ENCODE measurements at regions not wholly inside any gene's neighbourhood (a gene's known extent, or its start where the extent isn't known, plus 50 kb on each side); places are given as distances from the start of the nearest gene placed in this dataset.

DNA sequence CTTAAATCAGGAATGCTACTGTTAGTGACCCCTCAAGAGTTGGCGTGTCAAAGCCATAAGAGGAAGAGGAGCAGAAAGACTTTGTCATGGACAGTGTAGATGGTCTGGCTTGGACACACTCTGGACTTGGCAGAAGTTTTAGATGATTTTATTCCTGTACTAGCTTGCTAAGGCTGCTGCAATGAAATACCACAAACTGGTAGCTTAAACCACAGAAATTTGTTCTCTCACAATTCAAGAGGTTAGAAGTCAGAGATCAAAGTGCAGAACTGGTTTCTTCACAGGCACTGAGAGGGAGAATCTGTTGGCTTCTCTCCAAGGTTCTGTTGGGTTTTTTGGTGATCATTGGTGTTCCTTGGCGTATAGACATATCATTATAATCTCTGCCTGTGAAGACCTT, 869.8 kb upstream of the B3GALT2 start:
- no peak overlapping the region for H3K27ac Mint-ChIP-seq (ENCODE audit: low read depth, unreplicated experiment)
- no peak for DNase-seq (ENCODE audit: unreplicated experiment)
- POLR2A ChIA-PET: no interaction called here
- no peaks in the 10 kb centered on the region for H3K4me1 Mint-ChIP-seq (ENCODE audit: insufficient read depth, unreplicated experiment)
- CTCF ChIA-PET: interaction anchor here (0.5 kb wide), 1 partner anchor 21 kb away, joined by 3 read pairs; no protein-coding TSS in a partner anchor
- no TSS peak for BruUV-seq (replicated peaks)
- no peaks in the 10 kb centered on the region for H3K36me3 Mint-ChIP-seq (ENCODE audit: insufficient read depth, unreplicated experiment)
- H3K4me3 Mint-ChIP-seq (ENCODE audit: unreplicated experiment): no peak overlapping the region
- intact Hi-C loops (cut with micrococcal nuclease): no loop called here
- H3K27me3 Mint-ChIP-seq (ENCODE audit: insufficient read depth, unreplicated experiment): no peaks in the 10 kb centered on the region
- peaks cover 7% of the 10 kb centered on the region for H3K9me3 Mint-ChIP-seq (ENCODE audit: unreplicated experiment)
- TF ChIP-seq, protein P1, sequence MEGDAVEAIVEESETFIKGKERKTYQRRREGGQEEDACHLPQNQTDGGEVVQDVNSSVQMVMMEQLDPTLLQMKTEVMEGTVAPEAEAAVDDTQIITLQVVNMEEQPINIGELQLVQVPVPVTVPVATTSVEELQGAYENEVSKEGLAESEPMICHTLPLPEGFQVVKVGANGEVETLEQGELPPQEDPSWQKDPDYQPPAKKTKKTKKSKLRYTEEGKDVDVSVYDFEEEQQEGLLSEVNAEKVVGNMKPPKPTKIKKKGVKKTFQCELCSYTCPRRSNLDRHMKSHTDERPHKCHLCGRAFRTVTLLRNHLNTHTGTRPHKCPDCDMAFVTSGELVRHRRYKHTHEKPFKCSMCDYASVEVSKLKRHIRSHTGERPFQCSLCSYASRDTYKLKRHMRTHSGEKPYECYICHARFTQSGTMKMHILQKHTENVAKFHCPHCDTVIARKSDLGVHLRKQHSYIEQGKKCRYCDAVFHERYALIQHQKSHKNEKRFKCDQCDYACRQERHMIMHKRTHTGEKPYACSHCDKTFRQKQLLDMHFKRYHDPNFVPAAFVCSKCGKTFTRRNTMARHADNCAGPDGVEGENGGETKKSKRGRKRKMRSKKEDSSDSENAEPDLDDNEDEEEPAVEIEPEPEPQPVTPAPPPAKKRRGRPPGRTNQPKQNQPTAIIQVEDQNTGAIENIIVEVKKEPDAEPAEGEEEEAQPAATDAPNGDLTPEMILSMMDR (IDR thresholded peaks at IDR 0.05; ENCODE audit: unreplicated experiment): no peak

DNA sequence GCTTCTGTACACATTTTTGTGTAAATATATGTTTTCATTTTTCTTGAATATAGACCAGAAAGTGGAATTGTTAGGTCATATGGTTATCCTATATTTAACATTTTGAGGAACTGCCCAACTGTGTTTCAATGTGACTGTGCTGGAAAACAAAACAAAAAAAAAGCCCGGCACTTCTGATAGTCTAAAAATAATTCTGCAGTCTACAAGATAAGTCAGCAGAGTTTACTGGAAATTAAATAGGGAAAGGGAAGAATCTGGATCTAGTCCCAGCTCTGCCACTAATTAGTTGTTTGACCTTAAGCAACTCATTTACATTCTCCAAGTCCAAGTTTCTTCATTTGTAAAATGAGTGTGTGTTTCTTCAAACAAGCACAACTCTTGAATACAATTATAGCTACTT, 869.1 kb upstream of the B3GALT2 start:
- TF ChIP-seq, protein P1 (IDR thresholded peaks at IDR 0.05; ENCODE audit: unreplicated experiment): no peak
- POLR2A ChIA-PET: no interaction called here
- CTCF ChIA-PET: interaction anchor here (0.7 kb wide), 1 partner anchor 154 kb away, joined by 4 read pairs; no protein-coding TSS in a partner anchor
- intact Hi-C loops (cut with micrococcal nuclease): no loop called here
- no TSS peak for BruUV-seq (replicated peaks)
- Mint-ChIP-seq H3K27me3 (ENCODE audit: insufficient read depth, unreplicated experiment) (no peaks in the 10 kb centered on the region), H3K36me3 (ENCODE audit: insufficient read depth, unreplicated experiment) (no peaks in the 10 kb centered on the region), H3K9me3 (ENCODE audit: unreplicated experiment) (peaks cover 7% of the 10 kb centered on the region), H3K27ac (ENCODE audit: low read depth, unreplicated experiment) (no peak overlapping the region), H3K4me1 (ENCODE audit: insufficient read depth, unreplicated experiment) (no peaks in the 10 kb centered on the region), H3K4me3 (ENCODE audit: unreplicated experiment) (no peak overlapping the region)
- no peak for DNase-seq (ENCODE audit: unreplicated experiment)

GRCh38 chr1:194052514-194053338, 866.3 kb upstream of the B3GALT2 start:
- Mint-ChIP-seq H3K27me3 (ENCODE audit: insufficient read depth, unreplicated experiment) (no peaks in the 10 kb centered on the region), H3K4me1 (ENCODE audit: insufficient read depth, unreplicated experiment) (no peaks in the 10 kb centered on the region), H3K4me3 (ENCODE audit: unreplicated experiment) (no peak overlapping the region), H3K27ac (ENCODE audit: low read depth, unreplicated experiment) (no peak overlapping the region), H3K36me3 (ENCODE audit: insufficient read depth, unreplicated experiment) (no peaks in the 10 kb centered on the region), H3K9me3 (ENCODE audit: unreplicated experiment) (no peaks in the 10 kb centered on the region)
- ChIA-PET CTCF (no interaction called here), POLR2A (no interaction called here)
- BruUV-seq (replicated peaks): no TSS peak
- DNase-seq (ENCODE audit: unreplicated experiment): no peak
- TF ChIP-seq, protein P1 (IDR thresholded peaks at IDR 0.05; ENCODE audit: unreplicated experiment): no peak
- intact Hi-C loops (cut with micrococcal nuclease): no loop called here

- Mint-ChIP-seq H3K27ac (ENCODE audit: low read depth, unreplicated experiment) (no peak overlapping the region), H3K36me3 (ENCODE audit: insufficient read depth, unreplicated experiment) (no peaks in the 10 kb centered on the region), H3K4me3 (ENCODE audit: unreplicated experiment) (no peak overlapping the region), H3K27me3 (ENCODE audit: insufficient read depth, unreplicated experiment) (no peaks in the 10 kb centered on the region), H3K9me3 (ENCODE audit: unreplicated experiment) (no peaks in the 10 kb centered on the region), H3K4me1 (ENCODE audit: insufficient read depth, unreplicated experiment) (peaks cover 8% of the 10 kb centered on the region)
- TF ChIP-seq, protein P1 (IDR thresholded peaks at IDR 0.05; ENCODE audit: unreplicated experiment): no peak
- POLR2A ChIA-PET: interaction anchor here (0.6 kb wide), 1 partner anchor 19 kb away, joined by 3 read pairs; no protein-coding TSS in a partner anchor
- BruUV-seq (replicated peaks): no TSS peak
- DNase-seq (ENCODE audit: unreplicated experiment): no peak
- CTCF ChIA-PET: no interaction called here
- intact Hi-C loops (cut with micrococcal nuclease): no loop called here
Measured at GRCh38 chr1:194047921-194048320, 861.5 kb upstream of the B3GALT2 start.
